ENCODE measurements at regions not wholly inside any gene's neighbourhood (a gene's known extent, or its start where the extent isn't known, plus 50 kb on each side); places are given as distances from the start of the nearest gene placed in this dataset.

GRCh38 chr1:55443175-55443915 lies 228.2 kb upstream of the USP24 start (continued):
- TF ChIP-seq CTCF (CRISPR knock-in tag; IDR thresholded peaks at IDR 0.05) (0 out of 2 replicates have a peak, but pooled peaks have one; percentile 14), ISL2 (CRISPR knock-in tag; IDR thresholded peaks at IDR 0.05) (no peak), PRPF4 (IDR thresholded peaks at IDR 0.05; ENCODE audit: low read depth, low read length, poor library complexity, severe bottlenecking) (no peak), FIP1L1 (IDR thresholded peaks at IDR 0.05; ENCODE audit: borderline replicate concordance, insufficient read depth, low read depth, low read length) (no peak), ZNF792 (CRISPR knock-in tag; IDR thresholded peaks at IDR 0.05) (no peak), ZNF160 (CRISPR knock-in tag; IDR thresholded peaks at IDR 0.05) (no peak), ZFP90 (CRISPR knock-in tag; IDR thresholded peaks at IDR 0.05; ENCODE audit: borderline replicate concordance) (no peak), CBX2 (IDR thresholded peaks at IDR 0.05; ENCODE audit: low read depth, low read length) (no peak), CBX2 (CRISPR knock-in tag; IDR thresholded peaks at IDR 0.05; ENCODE audit: low read depth) (no peak), ZNF816 (CRISPR knock-in tag; IDR thresholded peaks at IDR 0.05; ENCODE audit: borderline replicate concordance) (no peak), ZNF142 (CRISPR knock-in tag; IDR thresholded peaks at IDR 0.05) (no peak), ZNF7 (CRISPR knock-in tag; IDR thresholded peaks at IDR 0.05) (no peak), SP1 (IDR thresholded peaks at IDR 0.05) (no peak), SP1 (CRISPR knock-in tag; IDR thresholded peaks at IDR 0.05) (no peak), ZNF558 (CRISPR knock-in tag; IDR thresholded peaks at IDR 0.05; ENCODE audit: borderline replicate concordance) (no peak), E2F2 (CRISPR knock-in tag; IDR thresholded peaks at IDR 0.05; ENCODE audit: borderline replicate concordance) (no peak), ZNF180 (CRISPR knock-in tag; IDR thresholded peaks at IDR 0.05; ENCODE audit: borderline replicate concordance, low read depth) (no peak), NR1H2 (CRISPR knock-in tag; IDR thresholded peaks at IDR 0.05; ENCODE audit: borderline replicate concordance, low read depth) (no peak), ZNF766 (CRISPR knock-in tag; IDR thresholded peaks at IDR 0.05; ENCODE audit: borderline replicate concordance) (no peak)
